SK-N-SH treated with all-trans-retinoic acid at 6 μM for 48 hours (cell line): ENCODE measurements at regions not wholly inside any gene's neighbourhood (a gene's known extent, or its start where the extent isn't known, plus 50 kb on each side); places are given as distances from the start of the nearest gene placed in this dataset.

Experiments
- SNAI2 ChIP-seq: fragments of 250-450 bp; sonication (Bioruptor Pico); IDR thresholded peaks from 2 replicates; pipeline ENCODE4 v1.5.0; 2020; ENCODE audit warnings: mild to moderate bottlenecking, moderate library complexity
- TOX ChIP-seq: fragments of 250-450 bp; sonication (Bioruptor Pico); IDR thresholded peaks from 2 replicates; pipeline ENCODE4 v1.8.0; 2021; ENCODE audit warnings: mild to moderate bottlenecking, moderate library complexity, borderline replicate concordance
- ZFP3 ChIP-seq: fragments of 250-450 bp; sonication (Bioruptor Pico); IDR thresholded peaks from 2 replicates; pipeline ENCODE4 v1.5.0; 2020; ENCODE audit warnings: mild to moderate bottlenecking, moderate library complexity
- ZNF565 ChIP-seq: fragments of 450-650 bp; formaldehyde crosslinking; conservative IDR thresholded peaks from 2 replicates; pipeline ENCODE4 v1.5.0; 2020; ENCODE audit warnings: low read depth, mild to moderate bottlenecking, moderate library complexity
- ZNF8 ChIP-seq: fragments of 450-650 bp; formaldehyde crosslinking; IDR thresholded peaks from 2 replicates; pipeline ENCODE4 v1.5.0; 2020; ENCODE audit warnings: mild to moderate bottlenecking, moderate library complexity
- TF ChIP-seq, protein P1 (sequence below): fragments of 250-450 bp; sonication (Bioruptor Pico); IDR thresholded peaks from 2 replicates; pipeline ENCODE4 v1.5.1; 2021; ENCODE audit warnings: mild to moderate bottlenecking, moderate library complexity

DNA sequence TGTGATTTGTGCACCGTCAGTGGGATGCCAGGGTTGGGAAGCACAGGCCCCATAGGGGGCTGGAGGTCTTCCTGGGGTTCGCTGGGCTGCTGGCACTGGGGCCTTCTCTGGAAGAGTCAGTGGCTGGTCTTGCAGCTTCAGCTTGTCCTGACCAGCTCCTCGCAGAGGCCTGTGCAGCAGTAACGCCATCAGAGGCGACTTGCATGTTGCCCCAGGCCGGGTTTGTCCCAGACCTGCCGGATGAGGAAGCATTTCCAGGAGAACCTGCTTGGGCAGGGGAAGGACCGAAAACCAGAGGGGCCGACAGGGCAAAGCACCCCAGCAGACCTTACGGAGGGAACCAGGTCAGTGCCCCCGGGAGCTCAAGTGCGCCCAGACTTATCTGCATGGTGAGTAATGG lies 54.7 kb upstream of the IRX2 start:
- TF ChIP-seq SNAI2 (CRISPR knock-in tag) (no peak), ZNF565 (CRISPR knock-in tag) (no peak), TOX (CRISPR knock-in tag) (no peak), ZNF8 (CRISPR knock-in tag) (no peak), ZFP3 (no peak)
- TF ChIP-seq, protein P1, sequence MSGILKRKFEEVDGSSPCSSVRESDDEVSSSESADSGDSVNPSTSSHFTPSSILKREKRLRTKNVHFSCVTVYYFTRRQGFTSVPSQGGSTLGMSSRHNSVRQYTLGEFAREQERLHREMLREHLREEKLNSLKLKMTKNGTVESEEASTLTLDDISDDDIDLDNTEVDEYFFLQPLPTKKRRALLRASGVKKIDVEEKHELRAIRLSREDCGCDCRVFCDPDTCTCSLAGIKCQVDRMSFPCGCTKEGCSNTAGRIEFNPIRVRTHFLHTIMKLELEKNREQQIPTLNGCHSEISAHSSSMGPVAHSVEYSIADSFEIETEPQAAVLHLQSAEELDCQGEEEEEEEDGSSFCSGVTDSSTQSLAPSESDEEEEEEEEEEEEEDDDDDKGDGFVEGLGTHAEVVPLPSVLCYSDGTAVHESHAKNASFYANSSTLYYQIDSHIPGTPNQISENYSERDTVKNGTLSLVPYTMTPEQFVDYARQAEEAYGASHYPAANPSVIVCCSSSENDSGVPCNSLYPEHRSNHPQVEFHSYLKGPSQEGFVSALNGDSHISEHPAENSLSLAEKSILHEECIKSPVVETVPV: no peak
